Hematopoietic multipotent progenitor cell (in vitro differentiated cells): ENCODE measurements at regions not wholly inside any gene's neighbourhood (a gene's known extent, or its start where the extent isn't known, plus 50 kb on each side); places are given as distances from the start of the nearest gene placed in this dataset.

Experiments used
- DNase-seq, 3 donors: peaks; one replicate each; pipeline ENCODE4 v3.0.0-alpha.2; 2011 to 2015; ENCODE audit warnings: low read depth in 2 of 3, low spot score in 2 of 3

DNA sequence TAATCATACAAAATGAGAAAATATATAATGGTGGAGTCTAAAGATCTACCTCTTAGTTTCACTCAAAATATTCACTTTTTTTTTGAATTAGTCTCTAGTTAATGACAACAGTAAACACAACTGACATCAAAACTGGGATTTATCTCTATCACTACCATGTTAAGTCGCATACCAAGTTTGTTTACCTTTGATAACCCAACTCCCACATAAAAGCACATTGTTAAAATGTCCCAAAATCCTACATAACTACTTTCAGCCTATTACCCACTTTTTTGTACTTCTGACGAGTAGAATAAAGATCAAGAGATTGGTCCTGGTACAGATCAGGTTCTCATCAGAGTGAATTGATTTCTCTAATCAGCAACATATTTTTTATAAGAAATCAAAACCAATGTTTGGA is 518.5 kb downstream of the EPHA3 start:
- no peak for DNase-seq

DNA sequence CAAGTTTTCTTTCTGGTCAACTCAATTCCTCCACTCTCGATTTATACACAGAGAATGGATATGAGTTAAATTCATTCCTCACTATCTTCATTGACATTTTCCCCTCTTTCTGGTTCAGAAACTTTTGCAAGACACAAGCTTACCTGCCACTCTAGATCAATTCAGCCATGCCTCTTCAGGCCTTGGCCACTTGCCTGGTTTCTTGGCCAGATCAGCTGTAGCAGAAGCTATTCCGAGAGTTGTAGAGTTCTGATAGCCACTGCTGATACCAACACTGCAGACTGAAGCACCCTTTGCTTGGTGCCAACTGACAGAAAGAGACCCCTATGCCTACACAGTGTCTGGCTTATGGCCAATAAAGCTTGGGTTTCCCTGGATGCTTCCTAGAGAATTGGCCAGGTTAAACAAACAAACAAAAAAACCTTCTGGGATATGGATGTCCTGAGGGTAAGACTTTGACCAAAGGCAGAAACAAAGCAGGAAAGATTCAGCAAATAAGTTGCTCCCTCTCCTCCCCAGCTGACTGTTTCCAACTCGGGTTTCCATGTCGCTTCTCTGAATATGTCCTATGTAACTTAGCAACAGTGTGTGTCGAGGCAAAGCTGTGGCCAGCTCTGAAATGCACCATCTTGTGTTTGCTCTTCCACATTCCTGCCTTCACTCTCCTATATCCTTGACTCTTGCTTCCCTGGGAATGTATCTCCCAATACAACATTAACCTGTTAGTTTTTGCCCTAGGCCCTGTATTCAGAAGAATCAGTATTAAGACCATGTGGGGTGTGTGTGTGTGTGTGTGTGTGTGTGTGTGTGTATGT is 521.6 kb downstream of the EPHA3 start:
- DNase-seq: no peak

DNA sequence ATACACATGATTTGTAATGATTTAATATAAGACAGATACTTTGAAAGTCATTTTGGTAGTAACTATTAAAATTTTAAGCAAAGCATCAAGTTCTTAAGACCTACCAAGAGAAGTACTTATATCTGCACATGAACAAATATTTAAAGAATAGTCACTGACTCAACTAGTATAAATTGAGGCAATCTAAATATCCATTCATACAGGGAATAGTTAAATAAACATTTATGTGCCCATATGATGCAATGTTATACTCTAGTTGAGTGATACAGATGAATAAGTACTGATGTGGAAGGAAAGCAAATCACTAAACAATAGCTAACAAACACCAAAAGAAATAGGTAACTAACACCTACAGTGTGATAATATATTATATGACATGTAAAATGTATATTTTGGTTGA is 527.7 kb downstream of the EPHA3 start:
- no peak for DNase-seq

DNA sequence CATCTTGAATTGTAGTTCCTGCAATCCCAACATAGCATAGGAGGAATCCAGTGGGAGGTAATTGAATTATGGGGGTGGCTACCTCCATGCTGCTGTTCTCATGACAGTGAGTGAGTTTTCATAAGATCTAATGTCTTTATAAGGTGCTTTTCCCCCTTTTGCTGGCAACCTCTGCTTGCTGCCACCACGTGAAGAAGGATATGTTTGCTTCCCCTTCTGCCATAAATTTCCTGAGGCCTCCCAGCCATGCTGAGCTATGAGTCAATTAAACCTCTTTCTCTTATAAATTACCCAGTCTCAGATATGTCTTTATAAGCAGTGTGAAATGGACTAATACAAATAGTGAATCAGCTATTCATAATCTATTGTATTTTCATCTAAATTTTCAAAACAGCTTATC is 537.3 kb downstream of the EPHA3 start:
- no peak for DNase-seq

DNA sequence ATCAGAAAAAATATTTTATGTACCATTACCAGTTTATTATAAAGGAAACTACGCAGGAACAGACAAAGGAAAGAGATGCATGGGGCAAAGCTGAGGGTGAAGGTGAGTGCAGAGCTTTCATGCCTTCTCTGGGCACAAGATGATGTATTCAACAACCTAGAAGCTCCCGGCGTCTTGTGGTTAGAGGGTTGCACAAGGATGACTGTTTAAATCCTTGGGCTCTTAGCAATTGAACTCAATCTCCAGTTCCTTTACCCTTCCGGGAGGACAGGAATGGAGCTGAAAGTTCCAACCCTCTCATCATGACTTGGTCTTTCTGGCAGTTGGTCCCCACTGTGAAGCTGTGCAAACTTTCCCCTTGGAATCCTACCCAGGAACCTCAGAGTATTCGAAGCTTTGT is 542.0 kb downstream of the EPHA3 start:
- DNase-seq: no peak

DNA sequence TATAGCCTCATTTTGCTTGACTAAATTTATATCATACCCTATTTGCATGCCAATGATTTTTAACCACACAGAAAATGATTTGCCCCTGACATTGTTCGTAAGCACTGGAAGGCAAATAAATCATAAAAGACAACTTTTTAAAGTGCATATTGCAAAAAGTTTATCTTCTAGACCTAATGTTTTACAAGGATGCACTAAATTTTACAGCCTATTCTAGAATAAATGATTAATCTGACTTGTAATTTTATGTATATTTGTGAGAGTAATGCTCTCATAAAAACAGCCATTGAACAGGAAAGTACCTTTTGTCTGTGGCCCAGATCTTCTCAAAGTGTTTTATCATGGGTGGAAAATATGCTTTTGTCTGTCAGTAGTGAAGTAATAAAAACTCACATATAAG is 546.6 kb downstream of the EPHA3 start:
- no peak for DNase-seq

DNA sequence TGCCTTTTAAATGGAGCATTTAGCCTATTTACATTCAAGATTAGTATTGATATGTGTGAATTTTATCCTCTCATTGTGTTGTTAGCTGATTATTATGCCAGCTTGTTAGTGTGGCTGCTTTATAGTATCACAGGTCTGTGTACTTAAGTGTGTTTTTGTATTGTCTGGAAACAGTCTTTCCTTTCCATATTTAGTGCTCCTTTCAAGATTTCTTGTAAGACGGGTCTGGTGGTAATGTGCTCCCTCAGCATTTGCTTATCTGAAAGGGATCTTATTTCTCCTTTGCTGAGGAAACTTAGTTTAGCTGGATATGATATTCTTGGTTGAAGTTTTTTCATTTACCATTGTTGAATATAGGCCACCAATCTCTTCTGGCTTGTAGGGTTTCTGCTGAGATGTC is 549.0 kb downstream of the EPHA3 start:
- no peak for DNase-seq

DNA sequence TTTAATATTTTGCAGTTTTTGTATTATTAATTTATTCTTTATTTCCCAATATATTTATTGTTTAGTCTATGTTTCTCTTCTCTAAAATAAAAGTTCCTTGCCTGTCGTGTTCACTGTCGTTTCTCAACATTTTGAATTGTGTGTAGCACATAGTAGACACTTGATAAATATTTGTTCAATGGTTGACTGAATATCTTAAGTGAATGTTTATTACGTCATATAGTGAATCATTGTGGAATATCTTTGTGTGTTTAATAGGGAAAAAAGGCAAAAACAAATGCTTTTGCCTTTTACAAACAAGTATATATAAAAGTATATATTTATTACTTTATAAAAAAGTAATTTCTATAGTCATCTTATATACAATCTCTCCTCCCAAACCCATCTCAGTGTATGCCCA is 572.3 kb downstream of the EPHA3 start:
- DNase-seq: no peak

DNA sequence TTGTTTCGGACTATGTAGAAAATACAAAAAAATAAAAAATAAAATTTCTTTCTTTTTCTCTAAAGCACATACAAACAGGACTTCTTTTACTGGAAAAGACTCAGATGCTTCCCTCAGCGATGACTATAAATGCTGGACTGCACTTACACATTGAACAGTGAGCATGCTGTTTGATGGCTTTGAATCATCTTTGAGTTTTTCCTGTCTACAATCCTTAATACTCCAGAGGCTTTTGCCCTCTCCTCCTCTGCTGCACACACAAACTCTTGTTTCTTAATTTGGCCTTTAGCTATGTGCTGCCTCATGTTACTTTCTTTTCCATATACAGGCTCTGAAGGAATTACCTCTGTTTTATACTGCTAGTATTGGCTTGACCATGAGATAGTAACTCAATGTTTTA is 575.1 kb downstream of the EPHA3 start:
- no peak for DNase-seq

DNA sequence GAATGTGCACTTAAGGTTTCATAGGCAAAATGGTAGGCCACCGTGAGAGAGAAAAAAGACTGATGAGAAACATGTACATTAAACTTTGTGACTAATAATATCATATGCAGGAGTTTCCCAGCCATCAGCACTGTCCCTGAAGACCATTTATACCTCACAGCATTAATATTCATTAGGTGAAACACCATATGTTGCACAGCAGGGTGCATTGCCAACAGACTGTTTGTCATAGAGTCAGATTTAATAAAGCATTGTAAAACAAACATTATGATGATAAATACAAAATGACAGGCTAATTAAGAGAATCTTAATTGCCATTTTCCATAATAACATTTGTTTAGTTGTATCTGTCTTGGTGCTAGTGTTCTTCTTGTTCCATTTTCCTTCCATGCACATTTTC is 578.3 kb downstream of the EPHA3 start:
- DNase-seq: no peak

DNA sequence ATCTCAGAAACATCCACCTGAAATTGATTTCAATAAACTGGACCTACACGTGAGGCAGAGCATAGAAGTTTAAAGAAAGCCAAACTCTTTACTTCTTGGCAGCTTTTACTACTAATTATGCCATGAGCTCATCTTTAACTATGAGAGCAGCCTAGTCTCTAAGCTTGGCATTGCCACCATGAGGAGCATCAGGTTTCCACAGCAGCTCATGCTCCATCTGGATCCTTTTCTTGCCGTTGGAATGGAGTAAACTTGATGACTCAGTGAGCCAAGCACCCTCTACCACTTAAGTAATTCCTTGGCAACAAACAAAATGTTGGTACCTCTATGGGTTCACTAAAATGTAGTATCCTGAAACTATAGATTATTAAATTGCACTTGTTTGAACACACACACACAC is 583.2 kb downstream of the EPHA3 start:
- no peak for DNase-seq

DNA sequence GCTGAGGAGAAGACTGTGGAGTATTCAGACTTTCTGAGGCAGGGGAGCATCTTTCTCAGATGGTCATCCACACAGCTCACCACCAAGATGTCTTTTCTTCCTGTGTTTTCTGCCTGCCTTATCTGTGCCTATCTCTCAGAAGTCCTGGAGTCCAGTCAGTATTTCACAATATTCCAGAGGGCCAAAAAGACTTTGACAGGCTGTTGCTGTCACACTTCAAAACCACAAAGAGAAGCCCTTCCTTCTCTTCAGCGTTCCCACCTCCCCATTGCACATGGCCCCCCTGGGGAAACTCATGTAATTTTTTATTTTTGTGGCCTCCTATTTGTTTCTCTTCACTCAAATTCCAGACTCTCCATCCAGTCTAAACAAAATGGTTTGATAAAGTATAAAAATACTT is 585.2 kb downstream of the EPHA3 start:
- no peak for DNase-seq

DNA sequence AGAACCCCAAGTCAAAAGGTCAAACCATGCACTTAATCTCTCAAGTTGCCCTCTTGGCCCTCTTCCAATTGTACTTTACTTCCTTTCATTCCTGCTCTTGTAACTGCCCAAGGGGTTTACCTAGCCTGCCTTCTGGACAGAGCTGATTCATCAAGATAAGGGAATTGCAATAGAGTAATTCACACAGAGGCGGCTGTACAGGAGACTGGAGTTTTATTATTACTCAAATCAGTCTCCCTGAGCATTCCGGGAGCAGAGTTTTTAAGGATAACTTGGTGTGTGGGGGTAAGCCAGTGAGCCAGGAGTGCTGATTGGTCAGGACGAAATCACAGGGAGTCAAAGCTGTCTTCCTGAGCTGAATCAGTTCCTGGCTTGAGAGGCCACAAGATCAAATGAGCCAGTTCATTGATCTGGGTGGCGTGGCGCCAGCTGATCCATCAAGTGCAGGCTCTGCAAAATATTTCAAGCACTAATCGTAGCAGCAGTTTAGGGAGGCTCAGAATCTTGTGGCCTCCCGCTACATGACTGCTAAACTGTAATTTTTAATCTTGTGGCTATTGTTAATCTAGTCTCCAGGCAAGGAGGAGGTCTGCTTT is 590.0 kb downstream of the EPHA3 start:
- no peak for DNase-seq

DNA sequence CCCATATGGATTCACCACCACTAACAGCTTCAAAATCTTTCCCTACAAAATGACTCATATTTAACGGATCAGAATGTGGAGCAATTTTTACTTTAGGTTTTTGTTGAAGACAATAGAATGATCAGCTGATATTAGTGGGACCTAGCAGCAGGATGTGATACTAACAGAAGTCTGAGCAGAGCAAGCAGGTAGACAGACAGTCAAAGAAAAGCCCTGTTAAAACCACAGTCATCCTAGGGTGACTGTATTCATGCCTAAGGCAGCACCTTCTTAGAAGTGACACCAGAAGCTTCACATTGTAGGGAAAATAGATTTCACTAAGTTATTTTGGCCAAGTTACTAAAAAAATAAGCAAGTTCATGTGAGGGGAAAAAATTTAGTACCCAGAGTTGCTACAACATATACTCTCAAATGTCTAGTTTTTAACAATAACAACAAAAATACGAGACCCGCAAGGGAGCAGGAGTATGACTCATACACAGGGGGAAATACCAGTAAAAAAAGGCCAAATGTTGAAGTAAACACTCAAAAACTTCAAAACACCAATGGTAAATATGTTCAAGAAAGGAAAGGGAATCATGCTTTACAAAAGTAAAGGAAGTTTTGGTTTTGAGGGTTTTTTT is 590.9 kb downstream of the EPHA3 start:
- no peak for DNase-seq

DNA sequence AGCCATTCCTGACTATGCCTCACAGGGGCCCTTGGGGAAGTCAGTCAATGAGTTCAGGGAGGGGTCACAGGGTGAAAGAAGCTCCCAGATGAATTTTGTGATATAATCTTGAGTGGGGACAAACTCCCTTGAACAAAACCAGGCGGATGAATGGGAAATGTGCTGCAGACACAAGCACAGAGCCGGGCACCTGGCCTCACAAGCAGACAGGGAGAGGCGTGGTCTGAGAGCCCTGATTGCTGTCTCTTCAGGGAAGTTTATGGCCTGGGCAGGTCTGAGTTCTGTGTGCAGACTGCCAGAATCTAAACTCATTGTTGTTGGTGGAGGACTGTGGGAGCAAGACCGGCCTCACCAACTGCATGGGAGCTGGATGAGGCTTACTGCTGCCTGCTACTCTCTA is 591.8 kb downstream of the EPHA3 start:
- no peak for DNase-seq

DNA sequence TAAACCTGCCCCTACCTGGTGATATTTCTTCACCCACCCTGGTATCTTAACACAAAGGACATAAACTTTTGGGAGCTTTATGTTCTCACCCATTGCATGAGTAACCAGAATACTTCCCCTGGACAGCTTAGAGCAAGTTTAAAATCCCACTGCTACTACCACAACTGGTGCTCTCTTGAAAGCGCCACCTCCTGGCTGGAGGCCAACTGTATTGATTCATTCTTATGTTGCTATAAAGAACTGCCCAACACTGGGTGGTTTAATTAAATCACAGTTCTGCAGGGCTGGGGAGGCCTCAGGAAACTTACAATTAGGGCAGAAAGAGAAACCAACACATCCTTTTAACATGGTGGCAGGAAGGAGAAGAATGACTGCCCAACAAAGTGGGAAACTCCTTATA is 592.4 kb downstream of the EPHA3 start:
- no peak for DNase-seq

DNA sequence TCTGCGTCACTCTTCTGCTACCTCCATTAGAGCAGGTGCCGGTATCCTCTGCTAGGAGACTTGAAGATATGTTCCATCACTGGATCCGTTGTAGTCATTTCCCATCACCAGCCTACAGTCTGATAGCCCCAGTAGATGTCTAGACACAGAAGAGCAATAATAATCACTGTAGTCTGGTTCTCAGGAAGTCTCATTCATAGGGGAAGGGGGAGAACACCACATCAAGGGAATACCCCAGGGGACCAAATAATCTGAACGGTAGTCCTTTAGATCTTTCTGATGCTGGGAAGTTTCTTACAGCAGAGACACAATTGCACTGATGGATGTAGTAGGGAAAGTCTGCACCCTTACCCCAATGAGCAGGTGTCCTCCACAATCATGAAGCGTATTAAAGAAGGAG is 595.0 kb downstream of the EPHA3 start:
- DNase-seq: no peak

DNA sequence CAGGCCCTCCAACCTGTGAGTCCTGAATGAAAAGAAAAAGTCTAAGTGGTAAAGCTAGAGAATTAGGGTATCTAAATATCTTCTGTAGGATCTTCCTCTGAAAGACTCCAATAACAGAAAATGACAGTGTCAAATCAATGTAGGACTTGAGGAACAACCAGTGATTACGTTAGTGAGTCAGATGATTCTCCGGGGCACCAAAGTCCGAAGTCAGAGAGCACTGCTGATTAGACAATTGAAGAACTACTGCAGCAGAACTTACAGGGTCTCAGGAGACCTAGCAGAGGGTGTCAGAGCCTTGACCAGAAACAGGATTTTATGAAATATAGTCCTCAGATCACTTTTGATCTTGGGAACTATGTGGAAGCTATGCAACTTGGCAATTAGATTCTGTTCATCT is 605.8 kb downstream of the EPHA3 start:
- DNase-seq: no peak

DNA sequence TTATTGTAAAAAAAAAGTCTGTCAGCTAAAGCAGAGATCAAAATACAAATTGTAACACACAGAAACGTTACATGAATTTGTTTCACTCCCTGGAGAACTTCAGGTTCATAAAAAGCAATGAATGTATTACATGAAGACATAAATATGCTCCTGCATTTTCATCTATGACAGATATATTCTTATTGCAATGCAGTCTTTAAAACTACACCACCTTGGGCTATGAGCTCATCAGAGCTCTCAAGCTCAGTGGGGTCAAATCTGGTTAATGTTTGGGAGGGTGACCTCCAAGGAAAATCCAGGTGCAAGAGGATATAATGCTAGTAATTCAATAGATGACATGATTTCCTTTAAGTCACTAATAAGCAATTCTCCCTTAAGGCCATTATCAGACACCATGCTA is 606.8 kb downstream of the EPHA3 start:
- DNase-seq: no peak

DNA sequence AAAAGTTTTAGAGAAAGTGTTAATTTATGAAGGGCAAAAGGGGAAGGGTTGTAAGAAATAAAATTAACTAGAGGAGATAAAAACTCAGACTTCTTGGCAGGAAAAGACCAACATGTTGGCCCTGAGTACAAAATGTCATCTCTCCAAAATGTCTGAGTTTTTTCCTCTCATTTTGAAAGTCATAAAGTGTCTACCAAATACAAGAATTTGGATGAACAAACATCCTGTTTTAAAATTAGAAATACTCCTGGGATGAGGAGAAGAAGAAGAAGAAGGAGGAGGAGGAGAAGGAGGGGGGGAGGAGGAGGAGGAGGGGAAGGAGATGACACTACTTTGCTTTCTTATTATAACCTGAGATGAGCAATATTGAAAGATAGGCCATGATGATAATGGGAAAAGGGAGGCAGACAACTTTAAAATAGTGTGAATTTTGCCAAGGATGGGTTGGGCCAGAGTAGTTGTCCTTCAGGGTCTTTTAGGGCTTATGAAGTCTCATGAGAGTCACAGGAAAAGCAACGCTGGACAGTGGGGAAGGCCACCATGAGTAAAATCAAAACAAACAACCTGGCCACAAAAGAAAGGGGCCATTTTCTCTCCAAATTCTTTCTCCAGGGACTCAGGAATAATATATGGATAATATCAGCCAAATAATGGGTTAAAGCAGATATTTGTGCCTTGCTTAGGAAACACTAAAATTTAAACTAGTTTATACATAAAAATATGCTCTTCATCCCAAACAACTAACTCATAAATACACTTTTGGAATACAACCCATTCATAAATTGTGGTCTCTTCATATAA is 632.9 kb downstream of the EPHA3 start:
- DNase-seq: no peak

DNA sequence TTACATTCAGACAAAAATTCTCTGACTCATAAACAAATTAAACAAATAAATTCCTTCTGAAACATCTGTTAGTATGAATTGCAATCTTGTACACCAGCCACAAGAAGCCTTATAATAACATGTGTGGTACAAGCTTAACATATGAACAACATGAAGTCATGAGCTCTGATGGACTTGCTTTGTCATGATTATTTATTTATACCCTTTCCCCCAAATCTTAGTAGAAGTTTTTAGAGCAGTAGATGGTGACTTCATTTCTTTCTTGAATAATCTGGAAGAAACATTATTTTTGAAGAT is 633.4 kb downstream of the EPHA3 start:
- DNase-seq: no peak

DNA sequence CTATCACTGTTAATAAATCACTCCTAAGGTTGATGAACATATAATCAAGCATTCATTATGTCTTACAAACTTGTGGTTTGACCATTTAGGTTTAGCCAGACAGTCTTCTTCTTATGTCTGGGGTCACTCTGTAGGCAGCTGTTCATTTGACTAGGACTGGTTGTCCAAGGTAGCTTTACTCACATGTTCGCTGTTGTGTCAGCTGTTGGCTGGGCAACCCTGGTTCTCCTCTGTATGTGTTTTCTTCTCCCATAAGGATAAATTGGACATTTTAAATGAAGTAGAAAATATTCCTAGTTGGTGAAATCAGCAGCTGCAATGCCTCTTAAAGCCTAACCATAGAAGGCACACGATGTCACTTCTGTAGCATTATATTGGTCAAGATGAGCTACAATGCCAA is 635.1 kb downstream of the EPHA3 start:
- DNase-seq: no peak
